GM19463 (cell line): ENCODE measurements at regions not wholly inside any gene's neighbourhood (a gene's known extent, or its start where the extent isn't known, plus 50 kb on each side); places are given as distances from the start of the nearest gene placed in this dataset.
A peak's percentile ranks its signal among the peaks of the same experiment; 100 is the strongest.

Source experiments
- ATAC-seq: cut with Tn5 transposase; IDR thresholded peaks from one replicate; pipeline ENCODE4 v1.9.1; 2021; ENCODE audit warnings: mild to moderate bottlenecking, moderate library complexity; ENCODE audit not compliant: unreplicated experiment

DNA sequence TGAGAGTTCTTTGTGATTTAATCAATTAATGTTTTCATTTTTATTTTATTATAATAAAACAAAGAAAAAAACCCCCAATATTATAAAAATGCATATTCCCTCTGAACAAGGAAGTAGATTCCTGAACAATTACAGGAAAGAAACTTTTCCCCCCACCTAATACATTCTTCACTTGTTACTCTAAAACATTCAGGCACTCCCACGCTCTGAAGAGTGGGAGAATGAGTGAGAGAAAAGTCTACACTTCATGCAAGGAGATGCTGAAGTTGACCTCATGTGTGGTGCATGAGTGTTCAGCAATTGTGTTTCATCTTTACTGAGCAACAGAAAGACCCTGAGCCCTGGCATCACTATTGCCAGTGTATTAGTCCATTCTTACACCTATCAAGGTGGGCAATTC, 244.2 kb upstream of the IGFBP3 start:
- no peak for ATAC-seq

GRCh38 chr7:46164629-46165028, 243.6 kb upstream of the IGFBP3 start:
- no peak for ATAC-seq

DNA sequence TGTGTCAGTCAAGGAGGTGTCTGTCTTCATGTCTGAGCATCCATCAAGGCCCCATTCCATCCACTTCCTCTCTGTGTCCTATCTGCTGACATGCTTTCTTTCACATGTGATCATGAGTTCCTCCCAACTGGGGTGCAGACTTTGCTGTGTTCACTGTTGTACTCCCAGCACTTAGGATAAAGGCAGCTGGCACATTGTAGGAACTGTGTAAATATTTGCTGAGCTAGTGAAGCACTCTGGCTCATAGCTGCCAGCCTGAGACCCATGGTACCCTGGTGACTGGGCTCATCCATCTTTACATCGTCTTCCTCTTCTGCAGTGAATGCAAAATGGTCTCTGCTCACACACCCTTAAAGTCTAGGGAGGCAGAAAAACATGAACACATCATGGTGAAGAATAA, 242.2 kb upstream of the IGFBP3 start:
- ATAC-seq = no peak

DNA sequence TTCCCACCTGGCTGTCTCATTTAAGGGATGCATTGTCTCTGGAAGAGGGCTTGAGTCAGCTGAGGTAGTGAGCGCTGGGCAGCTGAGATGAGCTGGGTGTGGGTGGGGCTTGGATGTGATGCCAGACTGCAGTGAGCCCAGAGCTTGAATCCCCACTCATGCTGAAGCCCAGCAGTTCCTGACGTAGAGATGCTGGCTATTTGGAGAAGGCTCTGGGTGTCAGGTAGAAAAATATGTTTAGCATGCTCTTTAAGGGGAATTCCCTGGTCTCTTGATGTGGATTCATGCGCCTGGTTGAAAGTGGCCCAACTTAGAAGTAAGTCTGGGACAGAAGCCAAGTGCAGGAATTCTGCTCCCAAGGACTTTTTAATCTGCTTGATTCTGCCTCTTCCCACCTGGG, 241.5 kb upstream of the IGFBP3 start:
- no peak for ATAC-seq

GRCh38 chr7:46160861-46161260, 239.8 kb upstream of the IGFBP3 start:
- ATAC-seq = no peak

GRCh38 chr7:46157931-46158330, 236.9 kb upstream of the IGFBP3 start:
- ATAC-seq = no peak

DNA sequence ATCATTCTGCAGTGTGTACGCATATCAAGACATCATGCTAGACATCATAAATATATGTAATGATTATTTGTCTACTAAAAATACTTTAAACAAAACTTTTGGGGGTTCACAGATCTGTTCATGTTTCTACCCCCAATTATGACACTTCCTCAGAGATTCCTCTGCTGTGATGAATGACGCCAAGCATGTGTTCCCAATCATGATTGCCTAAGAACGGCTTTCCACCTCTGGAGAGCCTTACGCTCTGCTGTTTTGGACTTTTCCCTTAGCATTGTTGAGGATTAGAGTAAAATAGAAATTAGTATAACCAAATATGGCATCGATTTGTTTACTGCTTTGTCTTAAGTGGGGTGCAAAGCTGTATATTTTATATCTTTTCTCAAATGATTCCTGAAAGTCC, 236.3 kb upstream of the IGFBP3 start:
- ATAC-seq = no peak

DNA sequence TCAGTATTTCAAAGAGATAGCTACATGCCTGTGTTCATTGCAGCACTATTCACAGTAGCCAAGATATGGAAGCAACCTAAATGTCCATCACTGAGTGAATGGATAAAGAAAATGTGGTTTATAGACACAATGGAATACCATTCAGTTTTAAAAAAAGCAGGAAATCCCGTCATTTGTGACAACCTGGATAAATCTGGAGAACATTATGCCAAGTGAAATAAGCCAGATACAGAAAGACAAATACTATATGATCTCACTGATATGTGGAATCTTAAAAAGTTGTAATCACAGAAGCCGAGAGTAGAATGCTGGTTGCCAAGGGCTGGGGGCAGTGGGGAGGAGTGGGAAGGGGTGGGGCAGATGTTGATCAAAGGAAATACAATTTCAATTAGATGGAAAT, 235.8 kb upstream of the IGFBP3 start:
- ATAC-seq = no peak

GRCh38 chr7:46156086-46156485, 235.0 kb upstream of the IGFBP3 start:
- no peak for ATAC-seq

GRCh38 chr7:46155367-46155766, 234.3 kb upstream of the IGFBP3 start:
- ATAC-seq = no peak

DNA sequence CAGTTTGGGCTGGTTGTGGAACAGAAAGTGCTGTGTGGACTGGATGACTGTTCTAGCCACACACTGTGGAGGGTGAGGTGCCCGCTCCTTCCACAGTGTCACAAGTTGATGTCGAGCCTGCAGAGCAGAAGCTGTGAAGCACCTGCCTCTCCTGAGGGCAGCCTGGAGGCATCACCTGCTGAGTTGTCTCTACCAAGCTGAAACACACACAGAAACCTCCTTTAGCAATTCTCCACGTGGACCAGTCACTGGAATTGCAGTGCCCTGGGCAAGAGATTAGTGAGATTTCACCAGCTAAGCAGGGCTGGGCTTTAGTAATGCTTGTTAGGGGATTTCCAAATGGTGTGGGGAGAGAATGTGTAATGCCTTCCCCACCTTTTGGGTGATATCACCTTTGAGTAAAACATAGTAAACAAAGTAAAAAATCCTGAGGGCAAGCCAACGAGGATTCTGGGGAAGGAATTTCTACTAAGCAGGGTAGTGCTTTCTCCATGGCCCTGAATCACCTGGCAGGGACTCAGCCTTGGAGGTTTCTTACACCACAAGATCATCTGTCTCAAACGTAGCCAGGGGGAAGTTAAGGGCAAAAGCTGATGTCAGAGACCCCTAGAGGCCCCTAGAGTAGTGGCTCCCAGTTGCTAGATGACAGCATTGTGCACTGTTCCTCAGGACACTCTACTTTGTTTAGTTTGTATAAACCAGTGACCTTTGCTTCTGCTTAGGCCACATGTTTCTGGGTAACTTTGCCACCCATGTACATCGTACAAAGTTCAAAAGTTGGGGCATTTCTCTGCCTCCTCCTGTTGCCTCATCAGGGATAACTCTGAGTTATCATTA, 233.1 kb upstream of the IGFBP3 start:
- ATAC-seq = peak; percentile 86

- ATAC-seq = peak; percentile 29
These were observed 232.5 kb upstream of the IGFBP3 start for GRCh38 chr7:46153583-46153950.

DNA sequence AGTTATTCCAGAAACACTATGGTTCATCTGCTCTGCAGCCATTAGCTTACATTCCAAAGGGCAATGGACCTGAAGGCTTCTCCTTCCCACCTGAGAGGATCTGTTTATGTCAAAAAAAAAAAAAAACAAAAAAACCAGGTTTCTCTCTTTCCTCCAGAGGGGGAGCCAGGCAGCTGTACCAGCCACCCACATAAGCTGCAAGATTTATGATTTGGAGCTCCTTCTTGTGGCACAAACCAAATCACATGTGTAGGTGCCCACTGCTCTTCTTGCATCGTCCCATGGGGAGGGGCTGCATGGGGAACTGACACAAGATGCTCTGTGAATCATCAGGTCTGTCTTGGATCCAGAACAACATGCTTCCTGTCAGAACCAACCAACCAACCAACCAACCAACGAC, 231.6 kb upstream of the IGFBP3 start:
- no peak for ATAC-seq

GRCh38 chr7:46150721-46151120, 229.6 kb upstream of the IGFBP3 start:
- no peak for ATAC-seq

GRCh38 chr7:46150202-46150601, 229.1 kb upstream of the IGFBP3 start:
- ATAC-seq = no peak

- ATAC-seq = no peak
These were observed 226.8 kb upstream of the IGFBP3 start for GRCh38 chr7:46147871-46148270.

- no peak for ATAC-seq
These were observed 225.6 kb upstream of the IGFBP3 start for GRCh38 chr7:46146454-46147255.

GRCh38 chr7:46145412-46145811, 224.3 kb upstream of the IGFBP3 start:
- no peak for ATAC-seq

- no peak for ATAC-seq
These were observed 223.2 kb upstream of the IGFBP3 start for GRCh38 chr7:46143949-46144917.

DNA sequence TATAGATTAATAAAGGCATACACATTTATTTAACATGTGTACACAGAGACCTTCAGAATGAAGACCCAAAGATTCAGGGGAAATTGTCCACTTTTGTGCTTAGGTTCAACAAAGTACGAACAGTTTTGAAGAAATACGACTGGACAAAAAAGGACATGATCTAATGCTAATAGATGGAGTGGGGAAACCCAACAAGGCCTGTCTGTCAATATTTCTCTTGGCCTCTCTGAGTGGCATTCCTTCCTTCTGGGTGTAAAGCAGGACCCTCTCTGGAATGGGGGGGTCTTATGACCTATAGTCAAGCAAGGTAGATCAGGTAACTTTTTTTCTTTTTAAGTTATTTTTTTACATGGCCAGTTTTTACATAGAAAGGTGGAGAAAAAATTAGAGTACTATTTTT, 222.3 kb upstream of the IGFBP3 start:
- no peak for ATAC-seq

DNA sequence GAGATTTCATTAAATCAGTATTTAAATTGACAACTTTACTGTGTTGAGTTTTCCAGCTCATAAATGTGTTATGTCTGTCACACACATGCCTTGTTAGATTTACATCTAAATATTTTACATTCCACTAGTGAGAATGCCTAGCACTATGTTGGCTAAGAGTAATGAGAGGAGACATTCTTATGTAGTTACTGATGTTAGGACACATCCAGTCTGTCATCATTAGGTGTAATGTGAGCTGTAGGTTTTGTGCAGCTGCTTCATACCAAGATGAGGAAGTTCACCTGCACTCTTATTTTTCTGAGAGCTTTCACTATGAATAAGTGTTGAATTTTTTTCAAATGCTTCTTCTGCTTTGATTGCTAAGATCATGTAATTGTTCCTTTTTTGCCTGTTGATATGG, 218.0 kb upstream of the IGFBP3 start:
- peak; percentile 93 for ATAC-seq
